MM.1S (cell line): ENCODE measurements at regions not wholly inside any gene's neighbourhood (a gene's known extent, or its start where the extent isn't known, plus 50 kb on each side); places are given as distances from the start of the nearest gene placed in this dataset.

ENCODE experiments used
- CTCF ChIP-seq: fragments of 300-600 bp; sonication (generic); IDR thresholded peaks from 2 replicates; pipeline ENCODE4 v1.5.1; 2016; ENCODE audit warnings: antibody characterized with exemption, low read length, mixed read lengths
- EZH2 ChIP-seq: fragments of 300-600 bp; sonication (generic); optimal IDR thresholded peaks from 2 replicates; pipeline ENCODE3; 2017; ENCODE audit warnings: low read depth, mild to moderate bottlenecking, antibody characterized with exemption, low read length, mixed read lengths
- EZH2phosphoT487 ChIP-seq: fragments of 300-600 bp; sonication (generic); IDR thresholded peaks from 2 replicates; pipeline ENCODE4 v1.6.1; 2018; ENCODE audit warnings: antibody characterized with exemption, low read length

- TF ChIP-seq EZH2 (no peak), CTCF (no peak), EZH2phosphoT487 (no peak)
Observed at GRCh38 chr18:45456090-45457021, 158.9 kb upstream of the SLC14A2 start.
